22Rv1 (cell line): ENCODE measurements at regions not wholly inside any gene's neighbourhood (a gene's known extent, or its start where the extent isn't known, plus 50 kb on each side); places are given as distances from the start of the nearest gene placed in this dataset.

Experiments
- ZFX ChIP-seq: fragments of 450-650 bp; IDR thresholded peaks from 2 replicates; pipeline ENCODE4 v1.6.1; 2017; ENCODE audit warnings: antibody characterized with exemption, borderline replicate concordance
- TF ChIP-seq, protein P1 (sequence below): fragments of 450-650 bp; IDR thresholded peaks from 2 replicates; pipeline ENCODE4 v1.5.1; 2017; ENCODE audit warnings: mild to moderate bottlenecking

DNA sequence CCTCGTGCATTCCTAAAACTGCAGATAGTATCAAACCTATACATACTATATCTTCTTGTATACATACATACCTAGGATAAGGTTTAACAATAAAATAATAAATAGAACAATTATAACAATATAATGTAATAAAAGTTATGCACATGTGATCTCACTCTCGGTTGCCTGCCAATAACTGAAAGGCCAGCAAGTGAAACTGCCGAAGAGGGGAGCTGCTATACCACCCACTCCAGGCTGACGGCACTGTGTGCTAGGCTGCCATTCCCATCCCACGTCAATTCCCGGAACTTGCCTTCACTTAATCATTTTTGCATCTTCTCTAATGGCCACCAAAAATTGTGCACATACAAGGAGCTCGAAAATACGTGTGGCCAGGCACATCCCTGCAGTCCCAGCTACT lies 451.1 kb upstream of the FAT1 start:
- TF ChIP-seq, protein P1, sequence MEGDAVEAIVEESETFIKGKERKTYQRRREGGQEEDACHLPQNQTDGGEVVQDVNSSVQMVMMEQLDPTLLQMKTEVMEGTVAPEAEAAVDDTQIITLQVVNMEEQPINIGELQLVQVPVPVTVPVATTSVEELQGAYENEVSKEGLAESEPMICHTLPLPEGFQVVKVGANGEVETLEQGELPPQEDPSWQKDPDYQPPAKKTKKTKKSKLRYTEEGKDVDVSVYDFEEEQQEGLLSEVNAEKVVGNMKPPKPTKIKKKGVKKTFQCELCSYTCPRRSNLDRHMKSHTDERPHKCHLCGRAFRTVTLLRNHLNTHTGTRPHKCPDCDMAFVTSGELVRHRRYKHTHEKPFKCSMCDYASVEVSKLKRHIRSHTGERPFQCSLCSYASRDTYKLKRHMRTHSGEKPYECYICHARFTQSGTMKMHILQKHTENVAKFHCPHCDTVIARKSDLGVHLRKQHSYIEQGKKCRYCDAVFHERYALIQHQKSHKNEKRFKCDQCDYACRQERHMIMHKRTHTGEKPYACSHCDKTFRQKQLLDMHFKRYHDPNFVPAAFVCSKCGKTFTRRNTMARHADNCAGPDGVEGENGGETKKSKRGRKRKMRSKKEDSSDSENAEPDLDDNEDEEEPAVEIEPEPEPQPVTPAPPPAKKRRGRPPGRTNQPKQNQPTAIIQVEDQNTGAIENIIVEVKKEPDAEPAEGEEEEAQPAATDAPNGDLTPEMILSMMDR, result no peak
- no peak for TF ChIP-seq ZFX
